ENCODE measurements at regions not wholly inside any gene's neighbourhood (a gene's known extent, or its start where the extent isn't known, plus 50 kb on each side); places are given as distances from the start of the nearest gene placed in this dataset.

DNA sequence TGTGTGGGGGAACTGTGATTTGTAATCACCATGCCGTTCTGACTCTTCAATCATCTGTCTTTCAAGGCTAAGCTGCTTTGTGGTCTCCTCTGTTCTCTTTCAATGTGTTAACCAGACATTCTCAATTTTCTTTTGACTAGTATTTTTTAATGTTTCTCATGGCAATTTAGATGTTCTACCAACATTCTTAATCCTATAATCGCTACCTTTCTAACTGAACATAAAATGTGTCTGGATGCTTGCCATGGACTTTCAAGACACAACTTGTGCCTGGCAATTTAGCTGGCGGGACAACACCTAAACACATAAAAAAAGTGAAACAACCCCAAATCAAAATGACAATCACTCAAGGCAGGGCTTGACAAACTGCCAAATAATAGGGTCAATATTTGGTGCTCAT, 135.0 kb upstream of the ACKR3 start:
- H3K36me3 ChIP-seq (ENCODE audit: control insufficient read depth in 2 of 2, insufficient read depth in 2 of 2, low read length in 1 of 2) = no peaks in the 10 kb centered on the region
- H3K9me3 ChIP-seq (ENCODE audit: control insufficient read depth in 2 of 2, insufficient read depth in 1 of 2, low read depth in 1 of 2, low read length in 1 of 2) = no peaks in the 10 kb centered on the region
- 48 to 62% methylated on average over 3 of the region's 3 CpGs for WGBS, 2 donors
- H3K27ac ChIP-seq (ENCODE audit: low read depth in 2 of 2, low read length in 1 of 2) = no peak overlapping the region
- H3K4me1 ChIP-seq (ENCODE audit: control insufficient read depth in 2 of 2, insufficient read depth in 2 of 2, low read length in 1 of 2) = no peaks in the 10 kb centered on the region
- no peak overlapping the region for H3K4me3 ChIP-seq (ENCODE audit: low read depth in 1 of 2, low read length in 2 of 2)
- no peaks in the 10 kb centered on the region for H3K27me3 ChIP-seq (ENCODE audit: control insufficient read depth in 1 of 2, insufficient read depth in 2 of 2, low read length in 2 of 2)

DNA sequence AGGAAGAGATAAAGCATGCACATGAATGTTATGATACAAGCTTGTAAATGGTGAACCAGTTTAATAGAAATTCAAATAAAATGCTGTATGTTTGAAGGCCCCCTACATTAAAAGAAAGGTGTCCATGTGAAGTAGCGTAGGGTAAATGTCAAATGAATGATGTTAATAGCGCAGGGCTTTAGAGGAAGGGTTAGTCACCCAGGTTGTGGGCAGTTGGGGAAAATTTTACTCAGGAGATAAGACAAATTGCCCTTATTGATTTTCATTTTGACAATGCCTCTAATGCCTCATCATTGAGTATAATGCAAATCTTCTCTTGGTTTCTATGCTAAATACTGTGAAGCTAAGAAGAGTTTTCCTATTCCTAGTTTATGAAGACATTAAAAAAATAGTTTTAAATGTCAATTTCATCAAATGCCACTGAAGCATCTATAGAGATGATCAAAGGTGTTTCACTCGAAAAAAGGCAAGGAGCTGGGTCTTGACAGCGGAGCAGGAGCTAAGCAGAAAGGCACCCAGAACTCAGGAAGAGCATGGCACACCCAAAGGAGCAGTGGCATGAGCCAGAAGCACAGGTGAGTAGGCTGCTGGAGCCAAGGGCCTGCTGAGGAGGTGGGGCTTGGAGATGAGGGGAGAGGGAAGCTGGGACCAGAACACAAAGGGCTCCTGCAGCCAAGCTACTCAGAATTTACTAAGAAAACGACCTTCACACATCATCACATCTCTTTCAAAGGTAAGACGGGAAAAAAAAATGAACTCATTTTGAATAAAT, 129.3 kb upstream of the ACKR3 start:
- WGBS, 2 donors = 70 to 75% methylated on average over 6 of the region's 6 CpGs
- Histone ChIP-seq H3K27ac (ENCODE audit: low read depth in 2 of 2, low read length in 1 of 2) (no peak overlapping the region), H3K4me3 (ENCODE audit: low read depth in 1 of 2, low read length in 2 of 2) (no peak overlapping the region), H3K27me3 (ENCODE audit: control insufficient read depth in 1 of 2, insufficient read depth in 2 of 2, low read length in 2 of 2) (no peaks in the 10 kb centered on the region), H3K9me3 (ENCODE audit: control insufficient read depth in 2 of 2, insufficient read depth in 1 of 2, low read depth in 1 of 2, low read length in 1 of 2) (no peaks in the 10 kb centered on the region), H3K4me1 (ENCODE audit: control insufficient read depth in 2 of 2, insufficient read depth in 2 of 2, low read length in 1 of 2) (no peaks in the 10 kb centered on the region), H3K36me3 (ENCODE audit: control insufficient read depth in 2 of 2, insufficient read depth in 2 of 2, low read length in 1 of 2) (no peaks in the 10 kb centered on the region)

DNA sequence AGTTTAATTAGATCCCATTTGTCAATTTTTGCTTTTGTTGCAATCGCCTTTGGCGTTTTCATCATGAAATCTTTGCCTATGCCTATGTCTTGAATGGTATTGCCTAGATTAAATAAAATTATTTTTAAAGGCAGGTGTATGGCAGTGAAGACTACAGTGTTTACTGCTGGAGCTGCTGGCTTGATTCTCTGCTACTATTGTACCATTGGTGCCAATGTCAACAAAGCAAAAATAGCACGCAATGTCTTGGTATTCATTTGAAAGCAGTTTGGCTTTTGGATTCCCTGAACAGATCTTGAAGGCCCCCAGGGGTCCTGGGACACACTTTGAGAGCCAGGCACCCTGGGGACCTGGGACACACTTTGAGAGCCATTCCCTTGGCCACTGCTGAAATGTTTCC, 125.4 kb upstream of the ACKR3 start:
- WGBS, 2 donors = 55 to 73% methylated on average over 3 of the region's 3 CpGs
- H3K27me3 ChIP-seq (ENCODE audit: control insufficient read depth in 1 of 2, insufficient read depth in 2 of 2, low read length in 2 of 2) = no peaks in the 10 kb centered on the region
- H3K4me3 ChIP-seq (ENCODE audit: low read depth in 1 of 2, low read length in 2 of 2) = no peak overlapping the region
- peaks cover 0 to 1% of the 10 kb centered on the region in 2 donors for H3K4me1 ChIP-seq (ENCODE audit: control insufficient read depth in 2 of 2, insufficient read depth in 2 of 2, low read length in 1 of 2)
- no peaks in the 10 kb centered on the region for H3K9me3 ChIP-seq (ENCODE audit: control insufficient read depth in 2 of 2, insufficient read depth in 1 of 2, low read depth in 1 of 2, low read length in 1 of 2)
- no peaks in the 10 kb centered on the region for H3K36me3 ChIP-seq (ENCODE audit: control insufficient read depth in 2 of 2, insufficient read depth in 2 of 2, low read length in 1 of 2)
- no peak overlapping the region for H3K27ac ChIP-seq (ENCODE audit: low read depth in 2 of 2, low read length in 1 of 2)

- Histone ChIP-seq H3K9me3 (ENCODE audit: control insufficient read depth in 2 of 2, insufficient read depth in 1 of 2, low read depth in 1 of 2, low read length in 1 of 2) (no peaks in the 10 kb centered on the region), H3K4me1 (ENCODE audit: control insufficient read depth in 2 of 2, insufficient read depth in 2 of 2, low read length in 1 of 2) (peaks cover 0 to 6% of the 10 kb centered on the region in 2 donors), H3K36me3 (ENCODE audit: control insufficient read depth in 2 of 2, insufficient read depth in 2 of 2, low read length in 1 of 2) (no peaks in the 10 kb centered on the region), H3K27me3 (ENCODE audit: control insufficient read depth in 1 of 2, insufficient read depth in 2 of 2, low read length in 2 of 2) (no peaks in the 10 kb centered on the region), H3K4me3 (ENCODE audit: low read depth in 1 of 2, low read length in 2 of 2) (no peak overlapping the region), H3K27ac (ENCODE audit: low read depth in 2 of 2, low read length in 1 of 2) (no peak overlapping the region)
- 82 to 86% methylated on average over 2 of the region's 2 CpGs for WGBS, 2 donors
These were observed 123.9 kb upstream of the ACKR3 start for GRCh38 chr2:236445678-236446077.

DNA sequence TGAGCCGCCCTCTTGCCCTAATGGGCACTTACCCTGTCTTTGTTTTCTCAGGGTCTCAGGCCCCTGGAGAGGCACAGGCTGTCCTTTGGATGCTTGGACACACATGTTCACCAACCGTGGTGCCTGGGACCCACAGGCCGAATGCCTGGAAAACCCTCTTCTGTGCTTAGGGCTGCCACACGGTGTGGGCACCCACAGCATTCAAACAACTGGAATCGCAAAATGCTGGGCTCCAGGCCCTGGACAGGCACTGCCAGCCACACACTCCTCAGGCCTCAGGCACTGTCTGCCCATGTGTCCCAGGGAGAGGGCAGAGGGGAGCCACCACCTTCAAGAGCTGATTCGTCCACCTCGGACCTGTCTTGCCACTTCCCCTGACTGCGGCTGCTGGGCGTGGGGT, 123.1 kb upstream of the ACKR3 start:
- Histone ChIP-seq H3K4me3 (ENCODE audit: low read depth in 1 of 2, low read length in 2 of 2) (no peak overlapping the region), H3K27me3 (ENCODE audit: control insufficient read depth in 1 of 2, insufficient read depth in 2 of 2, low read length in 2 of 2) (no peaks in the 10 kb centered on the region), H3K36me3 (ENCODE audit: control insufficient read depth in 2 of 2, insufficient read depth in 2 of 2, low read length in 1 of 2) (no peaks in the 10 kb centered on the region), H3K9me3 (ENCODE audit: control insufficient read depth in 2 of 2, insufficient read depth in 1 of 2, low read depth in 1 of 2, low read length in 1 of 2) (no peaks in the 10 kb centered on the region), H3K4me1 (ENCODE audit: control insufficient read depth in 2 of 2, insufficient read depth in 2 of 2, low read length in 1 of 2) (peaks cover 0 to 6% of the 10 kb centered on the region in 2 donors), H3K27ac (ENCODE audit: low read depth in 2 of 2, low read length in 1 of 2) (no peak overlapping the region)
- 95 to 97% methylated on average over 9 of the region's 9 CpGs for WGBS, 2 donors

- no peaks in the 10 kb centered on the region for H3K27me3 ChIP-seq (ENCODE audit: control insufficient read depth in 1 of 2, insufficient read depth in 2 of 2, low read length in 2 of 2)
- H3K4me3 ChIP-seq (ENCODE audit: low read depth in 1 of 2, low read length in 2 of 2) = no peak overlapping the region
- peaks cover 0 to 6% of the 10 kb centered on the region in 2 donors for H3K4me1 ChIP-seq (ENCODE audit: control insufficient read depth in 2 of 2, insufficient read depth in 2 of 2, low read length in 1 of 2)
- WGBS, 2 donors = 48 to 55% methylated on average over 15 of the region's 15 CpGs
- H3K9me3 ChIP-seq (ENCODE audit: control insufficient read depth in 2 of 2, insufficient read depth in 1 of 2, low read depth in 1 of 2, low read length in 1 of 2) = no peaks in the 10 kb centered on the region
- H3K27ac ChIP-seq (ENCODE audit: low read depth in 2 of 2, low read length in 1 of 2) = peak overlapping the region; percentile 15 to 17
- H3K36me3 ChIP-seq (ENCODE audit: control insufficient read depth in 2 of 2, insufficient read depth in 2 of 2, low read length in 1 of 2) = no peaks in the 10 kb centered on the region
These were observed 120.4 kb upstream of the ACKR3 start for GRCh38 chr2:236449167-236449761.

DNA sequence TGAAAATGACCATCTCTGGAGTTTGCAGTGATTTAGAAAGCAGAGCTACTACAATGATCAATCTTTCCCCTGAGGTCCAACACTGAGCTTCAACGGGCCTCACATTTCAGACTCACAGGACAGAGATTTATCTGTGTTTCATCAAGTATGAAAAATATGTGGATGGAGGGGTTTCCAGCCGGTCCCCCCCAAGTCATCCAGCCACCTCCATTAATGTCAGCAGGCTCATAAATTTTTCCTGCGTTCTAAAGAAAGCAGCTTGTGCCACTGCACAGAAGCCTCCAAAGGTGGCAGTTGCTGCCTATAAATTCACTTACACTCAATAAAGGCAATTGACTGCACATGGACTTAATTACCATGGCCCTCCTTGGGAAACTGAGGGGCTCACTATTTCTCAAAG, 117.4 kb upstream of the ACKR3 start:
- Histone ChIP-seq H3K9me3 (ENCODE audit: control insufficient read depth in 2 of 2, insufficient read depth in 1 of 2, low read depth in 1 of 2, low read length in 1 of 2) (no peaks in the 10 kb centered on the region), H3K27me3 (ENCODE audit: control insufficient read depth in 1 of 2, insufficient read depth in 2 of 2, low read length in 2 of 2) (no peaks in the 10 kb centered on the region), H3K4me1 (ENCODE audit: control insufficient read depth in 2 of 2, insufficient read depth in 2 of 2, low read length in 1 of 2) (peaks cover 0 to 6% of the 10 kb centered on the region in 2 donors), H3K4me3 (ENCODE audit: low read depth in 1 of 2, low read length in 2 of 2) (no peak overlapping the region), H3K36me3 (ENCODE audit: control insufficient read depth in 2 of 2, insufficient read depth in 2 of 2, low read length in 1 of 2) (no peaks in the 10 kb centered on the region), H3K27ac (ENCODE audit: low read depth in 2 of 2, low read length in 1 of 2) (no peak overlapping the region)
- 69 to 78% methylated on average over 3 of the region's 3 CpGs for WGBS, 2 donors

GRCh38 chr2:236454076-236454475, 115.5 kb upstream of the ACKR3 start:
- peaks cover 2 to 3% of the 10 kb centered on the region in 2 donors for H3K9me3 ChIP-seq (ENCODE audit: control insufficient read depth in 2 of 2, insufficient read depth in 1 of 2, low read depth in 1 of 2, low read length in 1 of 2)
- H3K27me3 ChIP-seq (ENCODE audit: control insufficient read depth in 1 of 2, insufficient read depth in 2 of 2, low read length in 2 of 2) = no peaks in the 10 kb centered on the region
- no peak overlapping the region for H3K4me3 ChIP-seq (ENCODE audit: low read depth in 1 of 2, low read length in 2 of 2)
- no peaks in the 10 kb centered on the region for H3K36me3 ChIP-seq (ENCODE audit: control insufficient read depth in 2 of 2, insufficient read depth in 2 of 2, low read length in 1 of 2)
- no peak overlapping the region for H3K27ac ChIP-seq (ENCODE audit: low read depth in 2 of 2, low read length in 1 of 2)
- WGBS, 2 donors = 92 to 95% methylated on average over 10 of the region's 10 CpGs
- H3K4me1 ChIP-seq (ENCODE audit: control insufficient read depth in 2 of 2, insufficient read depth in 2 of 2, low read length in 1 of 2) = peaks cover 0 to 6% of the 10 kb centered on the region in 2 donors

- Histone ChIP-seq H3K4me3 (ENCODE audit: low read depth in 1 of 2, low read length in 2 of 2) (no peak overlapping the region), H3K4me1 (ENCODE audit: control insufficient read depth in 2 of 2, insufficient read depth in 2 of 2, low read length in 1 of 2) (no peaks in the 10 kb centered on the region), H3K27me3 (ENCODE audit: control insufficient read depth in 1 of 2, insufficient read depth in 2 of 2, low read length in 2 of 2) (no peaks in the 10 kb centered on the region), H3K27ac (ENCODE audit: low read depth in 2 of 2, low read length in 1 of 2) (no peak overlapping the region), H3K36me3 (ENCODE audit: control insufficient read depth in 2 of 2, insufficient read depth in 2 of 2, low read length in 1 of 2) (no peaks in the 10 kb centered on the region), H3K9me3 (ENCODE audit: control insufficient read depth in 2 of 2, insufficient read depth in 1 of 2, low read depth in 1 of 2, low read length in 1 of 2) (peaks cover 6% of the 10 kb centered on the region in 2 donors)
- WGBS, 2 donors = 93 to 97% methylated on average over 18 of the region's 18 CpGs
These were observed 110.2 kb upstream of the ACKR3 start for GRCh38 chr2:236459393-236459792.

GRCh38 chr2:236464140-236464539, 105.5 kb upstream of the ACKR3 start:
- Histone ChIP-seq H3K36me3 (ENCODE audit: control insufficient read depth in 2 of 2, insufficient read depth in 2 of 2, low read length in 1 of 2) (no peaks in the 10 kb centered on the region), H3K27ac (ENCODE audit: low read depth in 2 of 2, low read length in 1 of 2) (no peak overlapping the region), H3K4me3 (ENCODE audit: low read depth in 1 of 2, low read length in 2 of 2) (no peak overlapping the region), H3K27me3 (ENCODE audit: control insufficient read depth in 1 of 2, insufficient read depth in 2 of 2, low read length in 2 of 2) (no peaks in the 10 kb centered on the region), H3K9me3 (ENCODE audit: control insufficient read depth in 2 of 2, insufficient read depth in 1 of 2, low read depth in 1 of 2, low read length in 1 of 2) (peaks cover 8% of the 10 kb centered on the region in 2 donors), H3K4me1 (ENCODE audit: control insufficient read depth in 2 of 2, insufficient read depth in 2 of 2, low read length in 1 of 2) (no peaks in the 10 kb centered on the region)
- WGBS, 2 donors = 87 to 90% methylated on average over 1 of the region's 1 CpG
